Ovary (tissue), 7 donors: ENCODE measurements at regions not wholly inside any gene's neighbourhood (a gene's known extent, or its start where the extent isn't known, plus 50 kb on each side); places are given as distances from the start of the nearest gene placed in this dataset.

Source experiments
- DNase-seq, 5 donors: peaks; one replicate each; pipeline ENCODE4 v3.0.0-alpha.2; 2019 to 2020
- H3K27ac ChIP-seq, 2 donors: fragments of 200-600 bp; one replicate each; pipeline versions ENCODE4 v1.5.1 to v1.8.0; 2019 to 2022
- H3K27me3 ChIP-seq: fragments of 200-600 bp; one replicate; pipeline ENCODE4 v1.8.0; 2022
- H3K36me3 ChIP-seq: fragments of 200-600 bp; sonication (generic); one replicate; pipeline ENCODE4 v1.5.1; 2019
- H3K4me1 ChIP-seq: one replicate; pipeline ENCODE4 v1.8.1; 2013; ENCODE audit warnings: mild to moderate bottlenecking, moderate library complexity; ENCODE audit not compliant: insufficient read depth
- H3K4me3 ChIP-seq: fragments of 200-600 bp; sonication (generic); one replicate; pipeline ENCODE4 v1.5.1; 2017
- H3K9me3 ChIP-seq, 2 donors: fragments of 200-600 bp in 1 of 2; sonication (generic) in 1 of 2; one replicate each; pipeline versions ENCODE4 v1.5.1 to v1.8.1; 2013 to 2019; ENCODE audit warnings: mild to moderate bottlenecking in 1 of 2, moderate library complexity in 1 of 2
- CTCF ChIP-seq, 3 donors: fragments of 450-650 bp in 2 of 3; fragments of 200-600 bp in 1 of 3; IDR thresholded peaks; one replicate each; pipeline versions ENCODE4 v1.5.1 to v1.8.0; 2016 to 2022; ENCODE audit warnings: antibody characterized with exemption in 3 of 3, mild to moderate bottlenecking in 1 of 3
- EP300 ChIP-seq: sonication (generic); formaldehyde crosslinking; IDR thresholded peaks from one replicate; pipeline ENCODE4 v1.6.1; 2017; ENCODE audit warnings: antibody characterized with exemption
- POLR2A ChIP-seq: fragments of 450-650 bp; IDR thresholded peaks from one replicate; pipeline ENCODE4 v1.6.1; 2017; ENCODE audit warnings: antibody characterized with exemption, mild to moderate bottlenecking, moderate library complexity
- WGBS, 3 donors: extraction: QIAGEN DNeasy Blood & Tissue Kit in 1 of 3; methylation state at CpG; one replicate each; pipeline versions ENCODE4 v1.1.5 to v1.1.7; 2013 to 2017; 5-methylcytosine and 5-hydroxymethylcytosine counted together
- intact Hi-C, 4 donors: fragments of 100-400 bp; cut with DNase I; formaldehyde crosslinking; loops; one replicate each; pipeline versions ENCODE4 v1.11.0 to v1.15.1; 2022 to 2023
- donor health status: DM: no; HTN: no; CAD: no; lungs with moderate emphysema.
- donor health status: DM: no; HTN: no; CAD: no.
- donor health status: Bipolar disorder and iron deficiency.
- donor health status: DM: no; HTN: no; CAD: no.
- donor health status: DM: yes; HTN: yes; CAD: no.

GRCh38 chr4:17280261-17281018 is 231.4 kb downstream of the QDPR start:
- no peaks in the 10 kb centered on the region for H3K9me3 ChIP-seq
- intact Hi-C loops: no loop called here
- no peak overlapping the region for H3K4me3 ChIP-seq
- no peaks in the 10 kb centered on the region for H3K4me1 ChIP-seq
- H3K27me3 ChIP-seq: no peaks in the 10 kb centered on the region
- no peak for DNase-seq
- no peaks in the 10 kb centered on the region for H3K36me3 ChIP-seq
- TF ChIP-seq POLR2A: no peak
- TF ChIP-seq CTCF (IDR thresholded peaks at IDR 0.05): no peak
- no peak for TF ChIP-seq EP300
- WGBS, 3 donors: 98 to 99% (median 98%) methylated on average over 6 of the region's 6 CpGs
- no peak overlapping the region for H3K27ac ChIP-seq

- TF ChIP-seq POLR2A: no peak
- no peak for TF ChIP-seq CTCF (IDR thresholded peaks at IDR 0.05)
- TF ChIP-seq EP300: no peak
- peak; percentile 26 to 69 (median 34) for DNase-seq
- Histone ChIP-seq H3K4me1 (no peaks in the 10 kb centered on the region), H3K36me3 (no peaks in the 10 kb centered on the region), H3K4me3 (no peak overlapping the region), H3K27ac (no peak overlapping the region), H3K27me3 (no peaks in the 10 kb centered on the region), H3K9me3 (no peaks in the 10 kb centered on the region)
- intact Hi-C loops: no loop called here
- 2 to 4% (median 2%) methylated on average over 6 of the region's 6 CpGs for WGBS, 3 donors
Measured at GRCh38 chr4:17276776-17277175, 235.1 kb downstream of the QDPR start.

GRCh38 chr4:17275836-17276235 is 236.1 kb downstream of the QDPR start:
- H3K27me3 ChIP-seq: no peaks in the 10 kb centered on the region
- H3K36me3 ChIP-seq: no peaks in the 10 kb centered on the region
- DNase-seq: no peak
- H3K27ac ChIP-seq: no peak overlapping the region
- intact Hi-C loops: no loop called here
- no peak overlapping the region for H3K4me3 ChIP-seq
- TF ChIP-seq EP300 (no peak), POLR2A (no peak), CTCF (IDR thresholded peaks at IDR 0.05) (no peak)
- no peaks in the 10 kb centered on the region for H3K9me3 ChIP-seq
- H3K4me1 ChIP-seq: no peaks in the 10 kb centered on the region
- WGBS, 3 donors: 65 to 71% (median 68%) methylated on average over 3 of the region's 3 CpGs

- TF ChIP-seq POLR2A (no peak), CTCF (IDR thresholded peaks at IDR 0.05) (no peak), EP300 (no peak)
- Histone ChIP-seq H3K4me3 (no peak overlapping the region), H3K27ac (no peak overlapping the region), H3K36me3 (no peaks in the 10 kb centered on the region), H3K9me3 (no peaks in the 10 kb centered on the region), H3K27me3 (no peaks in the 10 kb centered on the region), H3K4me1 (no peaks in the 10 kb centered on the region)
- no peak for DNase-seq
- intact Hi-C loops: no loop called here
Measured at GRCh38 chr4:17273047-17273446, 238.8 kb downstream of the QDPR start.
